GM19193 (cell line): ENCODE measurements at regions not wholly inside any gene's neighbourhood (a gene's known extent, or its start where the extent isn't known, plus 50 kb on each side); places are given as distances from the start of the nearest gene placed in this dataset.

Source experiments
- POLR2A ChIP-seq: IDR thresholded peaks from 4 replicates; pipeline ENCODE4 v1.6.1; 2011; ENCODE audit not compliant: insufficient read depth, insufficient read length; ENCODE audit errors: extremely low read depth

GRCh38 chr13:40179445-40180281 is 486.8 kb downstream of the FOXO1 start:
- no peak for TF ChIP-seq POLR2A

DNA sequence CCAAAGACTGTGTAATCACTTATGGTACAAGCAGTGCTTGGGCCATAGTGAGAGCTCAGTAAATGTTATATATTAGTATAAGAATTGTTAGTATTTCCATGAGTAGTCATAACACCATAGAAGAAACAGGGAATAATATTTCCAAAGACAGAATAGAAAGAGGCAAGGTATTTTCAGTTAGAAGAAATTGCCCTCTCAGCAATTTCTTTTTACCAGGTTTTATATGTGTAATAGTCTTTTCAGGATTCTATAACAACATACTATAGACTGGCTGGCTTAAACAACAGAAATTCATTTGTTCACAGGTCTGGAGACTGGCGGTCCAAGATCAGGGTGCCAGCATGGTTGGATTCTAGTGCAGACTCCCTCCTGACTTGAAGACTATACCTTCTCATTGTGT is 485.7 kb downstream of the FOXO1 start:
- TF ChIP-seq POLR2A: no peak

DNA sequence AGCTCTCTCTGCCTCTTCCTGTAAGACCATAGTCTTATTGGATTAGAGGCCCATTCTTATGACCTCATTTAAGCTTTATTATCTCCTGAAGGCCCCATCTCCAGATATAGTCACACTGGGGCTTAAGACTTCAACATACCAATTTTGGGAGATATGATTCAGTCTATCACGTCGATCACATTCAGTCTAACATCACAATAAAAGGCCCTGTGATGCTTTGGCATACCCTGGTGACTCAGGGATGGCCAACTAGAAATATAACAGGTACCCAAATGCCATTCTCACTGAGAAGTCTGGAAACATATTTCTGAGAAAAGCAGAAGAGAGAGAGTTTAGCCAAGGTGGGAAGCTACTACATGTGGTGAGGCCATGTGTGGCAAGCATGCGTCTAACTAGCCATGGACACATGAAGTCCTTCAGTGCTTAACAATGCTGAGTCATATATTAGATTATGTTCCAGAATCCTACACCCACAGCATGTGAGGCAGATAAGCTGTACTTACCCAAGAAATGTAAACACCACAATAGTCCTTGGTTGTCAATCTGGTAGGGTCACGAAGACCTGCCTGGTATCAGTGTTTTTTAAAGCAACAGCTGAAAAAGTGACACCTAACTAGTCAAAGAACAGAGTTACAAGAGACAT is 485.1 kb downstream of the FOXO1 start:
- TF ChIP-seq POLR2A: no peak

GRCh38 chr13:40182591-40182990 is 483.9 kb downstream of the FOXO1 start:
- TF ChIP-seq POLR2A: no peak

GRCh38 chr13:40185414-40185813 is 481.0 kb downstream of the FOXO1 start:
- TF ChIP-seq POLR2A: no peak

DNA sequence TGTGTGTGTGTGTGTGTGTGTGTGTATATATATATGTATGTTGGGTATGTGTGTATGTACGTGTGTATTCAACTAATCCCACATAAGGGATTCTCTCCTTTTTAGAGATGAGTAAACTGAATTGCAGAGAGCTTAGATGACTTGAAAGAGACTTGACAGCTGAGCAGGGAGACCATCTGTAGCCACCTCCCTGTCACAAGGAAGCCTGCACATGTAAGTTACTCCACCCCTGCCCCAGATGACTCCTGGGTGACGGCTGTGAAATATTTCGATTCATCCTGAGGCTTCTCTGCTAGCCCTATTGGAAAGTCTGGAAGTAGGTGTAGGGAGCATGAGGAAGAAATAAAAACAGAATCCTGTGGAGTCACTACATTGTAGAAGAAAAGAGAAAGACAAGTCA is 480.4 kb downstream of the FOXO1 start:
- TF ChIP-seq POLR2A: no peak

GRCh38 chr13:40186626-40187323 is 479.7 kb downstream of the FOXO1 start:
- no peak for TF ChIP-seq POLR2A

DNA sequence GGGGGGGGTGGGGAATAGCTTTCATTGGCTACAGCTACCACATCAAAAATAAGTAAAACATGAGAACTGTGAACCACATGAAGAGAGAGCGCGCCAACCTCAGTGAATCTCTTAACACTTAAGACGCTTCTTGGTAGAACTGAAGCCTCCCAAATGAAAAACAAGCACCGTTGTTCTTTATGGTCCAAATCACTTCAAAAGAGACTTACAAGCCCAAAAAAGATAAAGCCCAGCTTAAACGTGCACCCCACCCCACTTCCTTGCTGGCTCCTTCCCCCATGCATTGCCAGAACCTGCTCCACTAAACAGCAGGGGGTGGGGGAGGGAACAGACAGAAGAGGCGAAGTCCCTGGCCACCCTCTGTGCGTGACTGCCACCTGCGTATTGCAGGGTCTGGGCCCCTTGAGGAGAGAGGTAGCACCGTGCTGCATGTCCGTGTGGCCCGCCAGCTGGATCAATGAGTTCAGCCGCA is 479.1 kb downstream of the FOXO1 start:
- no peak for TF ChIP-seq POLR2A

GRCh38 chr13:40187841-40188591 is 478.4 kb downstream of the FOXO1 start:
- no peak for TF ChIP-seq POLR2A

GRCh38 chr13:40189426-40189825 is 477.0 kb downstream of the FOXO1 start:
- no peak for TF ChIP-seq POLR2A

DNA sequence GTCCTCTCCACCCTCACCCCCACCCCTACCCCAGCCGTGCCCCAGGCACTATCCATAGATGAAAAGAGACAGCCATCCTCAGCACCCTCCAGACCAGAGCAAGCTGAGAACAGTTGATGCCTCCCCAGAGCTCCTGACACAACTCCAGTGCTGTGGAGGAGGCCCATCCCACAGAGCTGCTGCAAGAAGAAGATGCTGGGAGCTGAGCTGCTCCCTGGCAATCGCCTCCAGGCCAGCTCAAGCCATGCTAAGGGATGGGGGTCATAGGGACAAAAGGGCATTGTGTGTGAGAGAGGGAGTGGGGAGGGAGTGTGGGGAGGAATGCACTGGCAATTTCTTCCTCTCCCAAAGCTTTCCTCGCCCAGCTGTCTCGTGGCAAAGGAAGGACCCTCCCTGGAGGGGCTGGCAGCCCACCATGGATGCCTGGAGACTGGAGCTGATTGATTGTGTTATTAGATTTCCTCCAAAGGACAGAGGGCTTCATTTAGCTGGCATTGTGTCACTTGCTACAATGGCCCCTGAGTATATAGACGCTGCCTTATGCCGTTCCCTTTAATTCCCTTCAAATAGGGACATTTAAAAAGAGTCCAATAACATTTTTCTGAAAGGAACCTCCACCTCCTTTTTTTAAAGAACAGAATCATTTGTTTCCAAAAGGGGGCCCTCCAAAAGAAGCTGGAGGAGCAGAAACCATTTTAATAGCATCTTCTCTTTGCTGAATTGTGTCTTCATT is 476.4 kb downstream of the FOXO1 start:
- TF ChIP-seq POLR2A: no peak

DNA sequence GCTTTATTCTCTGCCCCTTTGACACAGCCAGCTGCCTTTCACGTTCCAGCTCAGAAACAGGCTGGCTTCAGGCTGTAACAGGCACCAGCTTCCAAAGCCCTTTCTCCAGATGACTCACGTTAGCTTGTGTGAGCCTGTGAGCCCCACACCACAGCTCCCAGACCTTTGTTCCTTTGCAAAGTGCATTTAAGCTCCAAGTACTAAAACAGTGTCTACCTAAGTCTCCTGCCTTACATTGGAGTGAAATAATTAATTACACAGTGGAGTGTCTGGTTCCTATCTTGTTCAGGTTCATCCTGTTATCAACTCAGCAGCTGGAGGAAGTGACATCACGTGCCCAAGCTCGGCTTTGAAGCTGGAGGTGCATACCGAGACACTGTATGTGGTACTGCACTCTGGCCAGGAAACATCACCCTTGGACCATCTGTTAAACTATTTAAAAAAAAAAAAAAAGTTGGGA is 475.8 kb downstream of the FOXO1 start:
- no peak for TF ChIP-seq POLR2A

DNA sequence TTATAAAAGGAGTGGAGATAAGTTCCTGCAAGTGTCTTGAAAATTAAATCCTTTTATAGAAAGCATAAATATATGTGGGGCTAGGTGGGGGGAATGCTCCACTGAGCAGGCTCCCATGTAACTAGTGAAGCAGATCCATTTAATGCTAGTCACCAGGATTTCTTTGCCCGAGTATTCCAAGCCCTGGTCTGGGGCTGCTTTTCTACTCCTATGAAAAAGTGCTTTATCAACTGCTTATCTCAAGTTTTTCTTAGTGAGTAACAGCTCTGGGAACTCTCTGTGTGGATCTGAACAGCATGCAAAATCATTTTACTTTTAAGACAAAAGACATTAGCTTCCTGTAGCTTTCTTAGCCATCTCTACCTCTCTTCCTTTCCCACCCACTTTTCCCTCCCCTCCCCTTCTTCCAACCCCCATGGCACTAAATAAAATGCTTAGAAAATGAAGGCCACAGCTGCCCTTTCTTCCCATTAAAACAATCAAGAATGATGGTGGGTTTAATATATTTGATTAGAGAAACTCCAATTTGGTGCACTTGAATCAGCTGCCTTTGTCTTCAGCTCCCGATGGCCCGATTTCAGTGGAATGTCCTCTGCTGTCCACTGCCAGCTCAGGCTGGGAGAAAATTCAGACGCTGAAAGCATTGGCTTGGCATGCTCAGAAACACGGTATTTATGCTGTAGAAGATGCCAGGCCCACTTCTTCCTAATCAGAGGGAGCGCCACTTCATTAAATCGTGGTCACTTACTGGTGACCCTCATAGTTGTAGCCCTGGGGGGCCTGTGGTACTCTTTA is 475.1 kb downstream of the FOXO1 start:
- TF ChIP-seq POLR2A: no peak
